GM12864 (cell line): ENCODE measurements at regions not wholly inside any gene's neighbourhood (a gene's known extent, or its start where the extent isn't known, plus 50 kb on each side); places are given as distances from the start of the nearest gene placed in this dataset.

Source experiments
- DNase-seq: peaks from one replicate; pipeline ENCODE4 v3.0.0-alpha.2; 2011; ENCODE audit warnings: low read depth
- H3K4me3 ChIP-seq: 2 replicates; pipeline ENCODE4 v1.5.1; 2011; ENCODE audit warnings: mild to moderate bottlenecking, low read depth, low read length, control low read depth
- CTCF ChIP-seq: IDR thresholded peaks from 2 replicates; pipeline ENCODE4 v1.5.1; 2011; ENCODE audit warnings: low read depth, mild to moderate bottlenecking, moderate library complexity, low read length, control low read depth, inconsistent platforms; ENCODE audit errors: missing control alignments

- TF ChIP-seq CTCF, result no peak
- DNase-seq, result no peak
- H3K4me3 ChIP-seq, result no peak overlapping the region
These were observed 85.4 kb upstream of the CHST9 start for GRCh38 chr18:27270508-27270907.

- no peak for DNase-seq
- no peak for TF ChIP-seq CTCF
- no peak overlapping the region for H3K4me3 ChIP-seq
These were observed 78.3 kb upstream of the CHST9 start for GRCh38 chr18:27263369-27263768.

GRCh38 chr18:27261769-27262549, 76.9 kb upstream of the CHST9 start:
- TF ChIP-seq CTCF, result no peak
- DNase-seq, result no peak
- H3K4me3 ChIP-seq, result no peak overlapping the region

- DNase-seq, result no peak
- H3K4me3 ChIP-seq, result no peak overlapping the region
- TF ChIP-seq CTCF, result no peak
These were observed 68.5 kb upstream of the CHST9 start for GRCh38 chr18:27253571-27253970.

GRCh38 chr18:27250471-27250870, 65.4 kb upstream of the CHST9 start:
- H3K4me3 ChIP-seq, result no peak overlapping the region
- no peak for TF ChIP-seq CTCF
- no peak for DNase-seq

GRCh38 chr18:27249933-27250332, 64.8 kb upstream of the CHST9 start:
- H3K4me3 ChIP-seq, result no peak overlapping the region
- TF ChIP-seq CTCF, result no peak
- DNase-seq, result no peak

GRCh38 chr18:27244259-27244658, 59.2 kb upstream of the CHST9 start:
- no peak overlapping the region for H3K4me3 ChIP-seq
- no peak for TF ChIP-seq CTCF
- DNase-seq, result no peak
